HG03571 (cell line): ENCODE measurements at regions not wholly inside any gene's neighbourhood (a gene's known extent, or its start where the extent isn't known, plus 50 kb on each side); places are given as distances from the start of the nearest gene placed in this dataset.

Experiments used
- ATAC-seq: cut with Tn5 transposase; IDR thresholded peaks from one replicate; pipeline ENCODE4 v1.9.1; 2021; ENCODE audit not compliant: unreplicated experiment

DNA sequence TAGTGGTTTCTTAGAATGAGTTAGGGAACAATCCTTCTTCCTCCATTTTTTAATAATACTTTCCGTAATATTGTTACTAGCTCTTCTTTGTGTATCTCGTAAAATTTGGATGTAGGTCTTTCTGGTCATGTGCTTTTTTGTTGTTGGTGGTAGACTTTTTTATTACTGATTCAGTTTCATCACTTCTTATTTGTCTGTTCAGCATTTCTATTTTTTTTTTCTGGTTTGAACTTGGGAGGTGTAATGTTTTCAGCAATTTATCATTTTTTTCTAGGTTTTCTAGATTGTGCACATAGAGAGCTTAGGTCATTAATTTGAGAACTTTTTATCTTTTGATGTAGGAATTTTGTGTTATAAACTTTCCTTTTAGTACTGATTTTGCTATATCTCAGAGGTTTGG is 1299.9 kb downstream of the FSCB start:
- no peak for ATAC-seq

DNA sequence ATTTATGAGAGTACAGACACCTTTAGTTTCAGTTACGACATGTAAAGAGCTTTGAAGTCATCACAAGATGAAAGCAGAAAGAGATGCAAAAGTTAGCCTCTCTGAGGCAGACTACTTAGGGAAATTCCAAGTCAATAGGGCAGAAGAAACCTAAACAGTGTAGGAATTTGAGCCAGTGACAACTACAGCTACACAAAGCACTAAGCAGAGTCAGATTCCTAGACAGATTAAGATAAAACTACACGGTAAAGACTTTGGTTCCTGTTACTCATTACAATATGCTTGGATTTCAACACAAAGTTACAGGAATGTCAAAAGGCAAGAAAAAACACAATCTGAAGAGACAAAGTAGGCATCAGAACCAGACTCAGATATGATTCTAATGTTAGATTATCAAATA is 1302.3 kb downstream of the FSCB start:
- no peak for ATAC-seq

DNA sequence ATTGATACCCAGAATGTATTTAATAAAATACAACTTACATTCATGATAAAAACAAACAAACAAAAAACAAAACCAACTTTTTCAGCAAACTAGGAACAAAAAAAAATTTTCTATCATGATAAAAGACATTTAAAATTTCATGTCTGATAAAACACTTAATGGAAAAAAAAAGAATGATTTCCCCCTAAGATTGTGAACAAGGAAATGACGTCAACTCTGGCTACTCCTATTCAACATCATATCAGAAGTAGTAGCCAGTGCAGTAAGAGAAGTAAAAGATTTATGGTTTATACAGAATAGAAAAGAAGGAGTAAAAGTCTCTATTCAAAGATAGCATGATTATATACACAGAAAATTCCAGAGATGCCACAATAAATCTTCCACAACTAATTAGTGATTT is 1306.6 kb downstream of the FSCB start:
- no peak for ATAC-seq

DNA sequence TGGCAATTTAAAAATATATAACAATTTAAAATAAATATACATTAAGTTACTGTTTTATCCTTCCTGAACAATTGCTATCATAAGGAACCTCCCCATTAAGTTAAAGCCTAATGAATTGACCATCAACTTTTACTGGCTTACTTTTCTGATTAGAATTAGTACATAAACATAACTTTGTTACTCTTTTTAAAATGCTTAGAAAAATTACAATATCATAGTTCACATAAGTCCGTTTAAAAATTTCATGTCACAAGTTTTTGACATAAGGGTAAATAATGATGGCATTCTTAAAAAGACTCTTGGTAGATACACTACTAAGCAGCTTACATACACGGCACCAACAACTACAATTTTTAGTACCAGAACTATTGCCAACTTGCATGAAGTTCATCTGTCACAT is 1308.6 kb downstream of the FSCB start:
- no peak for ATAC-seq

DNA sequence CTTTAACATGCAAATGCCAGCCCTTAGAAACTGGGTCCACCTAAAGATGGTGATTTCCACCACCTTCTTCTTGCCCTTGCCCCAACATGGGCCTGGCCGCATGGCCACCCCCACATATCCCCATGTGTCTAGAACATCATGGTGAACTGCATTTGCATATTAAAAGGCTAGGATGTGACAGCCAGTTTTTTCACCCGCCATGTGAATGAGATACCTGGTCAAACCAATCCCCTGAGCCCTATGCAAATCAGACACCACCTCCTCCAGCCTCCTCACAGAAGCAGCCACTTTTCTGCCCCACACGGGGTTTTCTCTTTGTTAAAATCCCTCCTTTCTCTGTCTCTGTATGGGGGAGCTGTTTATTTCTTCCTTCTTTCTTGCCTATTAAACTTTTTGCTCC is 1322.5 kb downstream of the FSCB start:
- ATAC-seq, result no peak

DNA sequence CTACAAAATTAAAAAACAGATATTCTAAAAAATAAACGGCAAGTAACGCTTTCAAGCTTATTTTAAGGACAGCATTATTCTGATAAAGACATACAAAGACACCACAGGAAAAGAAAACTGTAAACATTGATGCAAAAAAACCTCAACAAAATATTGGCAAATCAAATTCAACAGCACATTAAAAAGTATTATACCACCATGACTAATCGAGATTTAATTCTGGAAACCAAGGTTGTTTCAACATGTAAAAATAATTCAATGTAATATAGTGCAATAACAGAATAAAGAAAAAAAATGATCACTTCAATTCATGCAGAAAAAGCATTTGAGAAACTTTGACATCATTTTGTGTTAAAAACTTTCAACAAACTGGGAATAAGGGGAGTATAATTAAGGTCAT is 1323.2 kb downstream of the FSCB start:
- no peak for ATAC-seq

- ATAC-seq, result no peak
Measured at GRCh38 chr14:43175896-43176295, 1331.2 kb downstream of the FSCB start.

GRCh38 chr14:43172899-43173548 is 1334.1 kb downstream of the FSCB start:
- ATAC-seq, result no peak

DNA sequence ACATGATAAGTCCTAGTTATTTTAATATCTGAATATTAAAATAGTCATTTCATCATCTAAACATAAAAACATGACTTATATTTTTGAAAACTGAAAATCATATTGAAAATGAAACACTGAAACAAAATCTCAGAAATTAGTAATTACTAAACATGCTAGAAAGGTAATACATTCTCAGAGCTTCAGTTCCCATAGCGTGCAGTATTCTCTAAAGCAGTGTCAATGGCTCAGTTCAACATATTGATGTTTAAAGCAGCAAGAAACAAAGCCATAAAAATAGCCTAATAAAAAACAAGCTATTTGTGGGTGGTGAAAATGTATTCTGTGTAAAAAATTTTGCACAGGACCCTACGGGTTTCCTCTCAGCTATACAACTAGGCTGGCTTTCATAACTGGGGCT is 1337.4 kb downstream of the FSCB start:
- peak; percentile 50 for ATAC-seq

DNA sequence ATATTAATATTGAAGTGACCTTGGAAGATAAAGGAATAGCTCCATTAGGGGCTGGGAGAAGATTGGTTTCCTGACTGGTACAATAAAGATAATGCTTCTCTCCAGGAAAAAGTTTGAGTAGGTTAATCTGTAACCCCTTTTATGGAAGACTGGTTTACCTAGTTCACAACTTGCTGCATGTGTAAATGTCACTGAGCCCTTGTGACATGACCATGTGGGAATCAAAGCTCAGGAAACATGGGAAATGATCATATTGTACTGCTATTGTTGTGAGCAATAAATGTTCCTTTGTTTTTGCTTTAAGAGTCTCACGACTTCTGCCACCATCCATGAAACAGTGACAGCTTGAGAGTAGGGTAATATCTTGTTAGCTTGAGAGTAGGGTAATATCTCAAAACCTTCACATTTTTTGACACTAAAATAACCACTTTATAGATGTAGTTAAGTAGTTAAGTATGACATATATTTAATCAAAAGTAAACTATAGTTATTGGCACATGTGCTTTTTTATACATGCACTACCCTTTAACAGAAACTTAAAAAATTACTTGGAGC is 1338.6 kb downstream of the FSCB start:
- no peak for ATAC-seq

DNA sequence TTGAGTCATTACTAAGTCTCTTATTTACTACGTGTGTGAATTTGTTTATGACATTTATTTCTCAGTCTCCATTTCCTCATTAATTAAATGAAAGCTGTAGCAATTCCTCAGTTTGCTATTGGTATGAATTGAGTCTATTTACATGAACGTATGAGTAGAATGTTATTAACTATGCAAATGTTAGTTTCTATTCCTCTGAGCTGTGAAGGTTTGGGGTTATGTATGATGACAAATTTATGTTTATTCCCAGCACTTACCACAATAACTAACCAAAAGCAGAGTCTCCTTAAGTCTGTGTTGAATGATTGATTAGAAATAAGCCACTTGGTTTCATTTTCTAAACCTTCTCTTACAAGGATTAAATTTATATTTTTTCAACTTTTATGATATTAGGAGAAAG is 1340.9 kb downstream of the FSCB start:
- ATAC-seq, result peak; percentile 69

- no peak for ATAC-seq
Measured at GRCh38 chr14:43165651-43166050, 1341.4 kb downstream of the FSCB start.

- peak; percentile 60 for ATAC-seq
Measured at GRCh38 chr14:43161477-43161876, 1345.6 kb downstream of the FSCB start.

GRCh38 chr14:43157661-43158060 is 1349.4 kb downstream of the FSCB start:
- no peak for ATAC-seq

DNA sequence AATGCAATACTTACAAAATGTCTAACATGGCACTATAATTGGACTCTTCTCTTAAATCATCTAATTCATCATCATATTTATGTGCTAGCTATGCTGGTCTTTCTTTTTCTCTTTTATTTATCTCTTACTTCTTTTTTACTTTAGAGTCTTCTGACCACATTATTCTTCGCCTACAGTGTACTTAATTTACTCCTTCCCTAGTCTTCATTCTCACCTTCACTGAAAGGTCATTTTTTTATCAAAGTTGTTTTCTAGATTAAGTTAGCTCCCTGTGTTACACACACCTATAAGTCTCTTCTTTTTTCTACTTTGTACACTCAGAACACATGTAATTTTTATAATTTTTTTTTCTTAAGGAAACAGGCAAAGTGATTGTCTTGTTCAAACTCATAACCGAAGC is 1351.2 kb downstream of the FSCB start:
- no peak for ATAC-seq

- ATAC-seq, result no peak
Measured at GRCh38 chr14:43155258-43155657, 1351.8 kb downstream of the FSCB start.

DNA sequence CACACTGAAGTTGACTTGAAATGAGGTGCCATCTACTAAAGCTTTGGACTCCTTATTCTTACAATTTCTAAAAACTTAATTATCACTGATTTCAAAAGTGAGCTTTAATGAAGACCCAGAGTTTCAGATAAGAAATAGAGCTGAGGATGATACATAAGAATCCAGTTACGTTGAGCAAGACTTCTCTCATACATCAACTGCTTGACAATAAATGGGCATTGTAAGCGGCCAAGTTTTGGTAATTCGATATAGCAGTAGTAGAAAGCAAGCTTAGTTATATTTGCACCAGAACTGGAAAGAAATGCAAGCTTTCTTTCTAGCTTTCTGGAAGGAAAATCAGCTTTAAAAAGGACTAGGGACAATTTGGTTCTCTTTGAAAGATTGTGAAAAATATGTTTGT is 1359.6 kb downstream of the FSCB start:
- no peak for ATAC-seq

DNA sequence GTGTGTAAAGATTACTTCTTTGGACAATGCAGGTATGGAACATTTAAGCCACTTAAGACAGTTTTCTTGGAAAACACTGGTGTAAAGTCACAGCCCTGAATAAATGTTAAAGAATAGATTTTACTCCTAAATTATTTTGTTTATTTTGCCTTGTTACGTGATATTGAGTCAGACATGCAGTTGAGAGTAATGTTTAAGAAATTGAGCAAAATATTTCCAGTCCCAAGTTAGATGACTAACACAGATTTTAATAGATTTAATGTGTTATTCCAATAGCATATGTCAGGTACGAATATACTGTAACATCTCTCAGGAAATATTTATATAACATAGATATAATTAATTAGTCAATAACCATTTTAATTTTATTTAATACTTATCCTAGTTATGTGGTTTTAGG is 1361.7 kb downstream of the FSCB start:
- ATAC-seq, result no peak

DNA sequence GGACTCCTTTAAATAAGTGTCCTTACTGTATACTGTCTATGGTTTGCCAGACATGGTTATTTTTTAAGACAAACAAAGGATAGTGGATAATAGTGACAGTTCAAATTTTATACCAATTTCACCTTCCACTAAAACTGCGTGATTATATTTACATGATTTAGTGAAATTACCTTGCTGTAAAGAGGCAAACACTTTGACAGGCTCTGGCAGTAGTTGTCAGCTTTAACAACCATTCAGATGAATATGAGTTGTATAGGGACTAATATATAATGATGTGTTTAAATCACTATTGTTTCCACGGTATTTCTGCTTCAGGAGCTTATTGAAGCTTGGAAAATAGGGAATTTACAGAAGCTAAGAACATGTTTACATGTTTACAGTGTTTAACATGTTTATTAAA is 1364.0 kb downstream of the FSCB start:
- no peak for ATAC-seq

DNA sequence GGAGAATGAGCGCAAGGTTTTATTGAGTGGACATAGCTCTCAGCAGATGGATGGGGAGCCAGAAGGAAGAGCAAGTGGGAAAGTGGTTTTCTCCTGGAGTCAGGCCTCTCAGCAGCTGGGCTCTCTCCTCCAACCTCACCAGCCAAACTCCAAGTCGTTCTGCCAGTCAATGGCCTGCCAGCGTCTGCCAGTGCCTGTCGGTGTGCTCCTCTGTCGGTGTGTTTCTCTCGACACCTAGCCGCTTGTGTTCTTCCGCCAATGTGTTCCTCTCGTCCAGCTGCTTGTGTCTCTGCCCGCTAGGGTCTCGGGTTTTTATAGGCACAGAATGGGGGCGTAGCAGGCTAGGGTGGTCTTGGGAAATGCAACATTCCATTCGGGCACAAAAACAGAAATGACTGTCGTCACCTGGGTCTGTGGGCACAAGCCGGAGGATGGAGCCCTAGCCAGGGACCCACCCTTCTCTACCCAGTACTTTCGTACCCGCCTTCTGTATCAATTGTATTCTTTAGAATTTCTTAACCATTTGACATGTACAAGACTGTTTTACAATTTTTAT is 1365.4 kb downstream of the FSCB start:
- ATAC-seq, result no peak

DNA sequence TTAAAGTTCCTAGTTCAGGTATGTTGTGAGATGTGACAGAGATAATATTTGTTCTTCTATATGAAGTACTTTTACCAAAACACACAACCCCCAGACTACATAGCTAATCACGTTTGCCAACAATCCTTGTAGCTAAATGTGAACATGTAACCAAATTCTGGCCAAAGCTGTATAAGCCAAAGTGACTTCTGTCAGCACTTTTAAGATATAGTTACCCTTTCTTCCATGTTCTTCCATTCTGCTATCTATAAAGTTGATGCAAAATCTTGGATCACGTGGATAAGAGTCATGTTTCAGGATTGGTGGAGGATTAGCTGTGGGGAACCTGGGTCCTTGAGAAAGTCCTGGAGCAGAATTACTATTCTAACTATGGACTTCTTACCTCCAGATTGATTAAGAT is 1366.6 kb downstream of the FSCB start:
- ATAC-seq, result no peak

DNA sequence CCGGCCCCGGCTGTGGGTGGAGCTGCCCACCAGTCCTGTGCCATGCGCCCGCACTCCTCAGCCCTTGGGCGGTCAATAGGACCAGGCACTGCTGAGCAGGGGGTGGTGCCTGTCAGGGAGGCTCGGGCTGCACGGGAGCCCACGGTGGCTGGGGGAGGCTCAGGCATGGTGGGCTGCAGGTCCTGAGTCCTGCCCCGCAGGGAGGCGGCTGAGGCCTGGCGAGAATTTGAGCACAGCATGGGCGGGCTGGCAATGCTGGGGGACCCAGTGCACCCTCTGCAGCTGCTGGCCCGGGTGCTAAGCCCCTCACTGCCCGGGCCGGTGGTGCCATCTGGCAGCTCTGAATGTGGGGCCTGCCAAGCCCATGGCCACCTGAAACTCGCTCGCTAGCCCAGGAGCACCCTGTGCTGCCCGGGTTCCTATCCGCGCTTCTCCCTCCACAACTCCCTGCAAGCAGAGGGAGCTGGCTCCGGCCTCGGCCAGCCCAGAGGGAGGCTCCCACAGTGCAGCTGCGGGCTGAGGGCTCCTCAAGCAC is 1371.1 kb downstream of the FSCB start:
- no peak for ATAC-seq

GRCh38 chr14:43132441-43132840 is 1374.6 kb downstream of the FSCB start:
- no peak for ATAC-seq
